ENCODE measurements at regions not wholly inside any gene's neighbourhood (a gene's known extent, or its start where the extent isn't known, plus 50 kb on each side); places are given as distances from the start of the nearest gene placed in this dataset.

DNA sequence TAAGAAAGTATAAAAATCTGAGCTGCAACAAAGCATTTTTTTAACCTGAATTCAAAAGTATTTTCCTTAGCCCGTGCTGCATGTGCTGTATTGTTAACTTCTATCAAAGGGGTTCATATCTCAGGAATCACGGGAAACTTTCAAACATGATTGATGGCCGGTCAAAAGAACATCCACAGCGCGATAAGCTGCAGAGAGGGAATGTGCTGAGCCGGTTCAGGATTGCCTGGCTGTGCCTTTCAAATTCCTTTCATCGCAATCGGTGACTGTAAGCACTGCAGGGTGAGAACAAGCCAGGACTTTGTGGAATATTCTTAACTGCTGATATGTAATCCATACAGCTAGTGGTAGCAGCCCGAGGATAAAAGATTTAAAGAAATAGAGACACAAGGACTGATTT is 210.9 kb upstream of the NOCT start:
- Mint-ChIP-seq H3K27me3 (ENCODE audit: unreplicated experiment) (peaks cover 83% of the 10 kb centered on the region), H3K36me3 (ENCODE audit: unreplicated experiment) (no peaks in the 10 kb centered on the region), H3K4me3 (ENCODE audit: unreplicated experiment) (no peak overlapping the region), H3K9me3 (ENCODE audit: unreplicated experiment) (no peaks in the 10 kb centered on the region), H3K4me1 (ENCODE audit: unreplicated experiment) (no peaks in the 10 kb centered on the region), H3K27ac (ENCODE audit: unreplicated experiment) (no peak overlapping the region)
- DNase-seq (ENCODE audit: extremely low spot score, unreplicated experiment) = no peak
- no peak for TF ChIP-seq CTCF (IDR thresholded peaks at IDR 0.05)

GRCh38 chr4:138803051-138803450 is 212.5 kb upstream of the NOCT start:
- no peaks in the 10 kb centered on the region for H3K9me3 Mint-ChIP-seq (ENCODE audit: unreplicated experiment)
- peaks cover 79% of the 10 kb centered on the region for H3K27me3 Mint-ChIP-seq (ENCODE audit: unreplicated experiment)
- no peak overlapping the region for H3K27ac Mint-ChIP-seq (ENCODE audit: unreplicated experiment)
- no peaks in the 10 kb centered on the region for H3K36me3 Mint-ChIP-seq (ENCODE audit: unreplicated experiment)
- no peak overlapping the region for H3K4me3 Mint-ChIP-seq (ENCODE audit: unreplicated experiment)
- H3K4me1 Mint-ChIP-seq (ENCODE audit: unreplicated experiment) = no peaks in the 10 kb centered on the region
- TF ChIP-seq CTCF (IDR thresholded peaks at IDR 0.05) = no peak
- DNase-seq (ENCODE audit: extremely low spot score, unreplicated experiment) = no peak

- no peak overlapping the region for H3K4me3 Mint-ChIP-seq (ENCODE audit: unreplicated experiment)
- no peak for TF ChIP-seq CTCF (IDR thresholded peaks at IDR 0.05)
- H3K4me1 Mint-ChIP-seq (ENCODE audit: unreplicated experiment) = no peaks in the 10 kb centered on the region
- no peaks in the 10 kb centered on the region for H3K36me3 Mint-ChIP-seq (ENCODE audit: unreplicated experiment)
- peaks cover 73% of the 10 kb centered on the region for H3K27me3 Mint-ChIP-seq (ENCODE audit: unreplicated experiment)
- DNase-seq (ENCODE audit: extremely low spot score, unreplicated experiment) = no peak
- H3K27ac Mint-ChIP-seq (ENCODE audit: unreplicated experiment) = no peak overlapping the region
- H3K9me3 Mint-ChIP-seq (ENCODE audit: unreplicated experiment) = no peaks in the 10 kb centered on the region
These were observed 213.1 kb upstream of the NOCT start for GRCh38 chr4:138802499-138802898.

DNA sequence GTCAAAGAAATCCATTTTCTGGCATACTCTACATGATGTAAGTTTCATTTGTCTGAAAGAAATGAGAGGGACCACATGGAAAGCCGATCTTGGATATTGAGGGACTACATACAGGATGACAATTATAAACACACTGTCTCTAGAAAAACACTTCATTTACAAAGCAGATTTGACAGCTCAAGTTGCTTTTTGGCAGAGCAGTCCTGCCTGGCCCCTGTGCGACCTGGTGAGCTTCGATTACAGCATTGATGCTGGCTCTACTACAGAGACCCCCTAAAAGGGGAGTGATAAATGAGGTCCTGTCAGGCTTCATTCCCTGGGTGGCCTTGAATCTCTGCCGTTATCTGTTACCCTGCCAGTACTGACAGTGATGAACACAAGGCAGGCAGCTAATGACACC is 215.2 kb upstream of the NOCT start:
- no peaks in the 10 kb centered on the region for H3K4me1 Mint-ChIP-seq (ENCODE audit: unreplicated experiment)
- peaks cover 57% of the 10 kb centered on the region for H3K27me3 Mint-ChIP-seq (ENCODE audit: unreplicated experiment)
- no peak for TF ChIP-seq CTCF (IDR thresholded peaks at IDR 0.05)
- no peak for DNase-seq (ENCODE audit: extremely low spot score, unreplicated experiment)
- no peak overlapping the region for H3K4me3 Mint-ChIP-seq (ENCODE audit: unreplicated experiment)
- H3K27ac Mint-ChIP-seq (ENCODE audit: unreplicated experiment) = no peak overlapping the region
- no peaks in the 10 kb centered on the region for H3K36me3 Mint-ChIP-seq (ENCODE audit: unreplicated experiment)
- no peaks in the 10 kb centered on the region for H3K9me3 Mint-ChIP-seq (ENCODE audit: unreplicated experiment)

DNA sequence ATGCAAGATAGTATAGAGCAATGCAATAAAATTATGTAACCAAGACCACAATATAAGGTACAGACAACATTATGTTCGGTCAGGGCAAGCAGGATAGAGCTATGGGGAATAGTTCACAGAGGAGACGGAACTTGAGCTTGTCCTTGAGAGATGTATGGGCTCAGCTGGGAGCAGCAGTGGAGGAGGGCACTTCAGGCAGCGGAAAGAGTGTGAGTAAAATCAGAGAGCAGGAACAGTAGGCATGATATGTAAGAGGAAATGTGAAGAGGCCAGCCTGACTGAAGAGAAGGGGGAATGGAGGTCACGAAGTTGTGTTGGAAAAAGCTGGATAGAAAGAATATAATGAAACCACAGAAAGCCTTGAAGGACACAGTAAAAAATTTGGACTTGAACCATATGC is 217.2 kb upstream of the NOCT start:
- no peak for TF ChIP-seq CTCF (IDR thresholded peaks at IDR 0.05)
- Mint-ChIP-seq H3K36me3 (ENCODE audit: unreplicated experiment) (no peaks in the 10 kb centered on the region), H3K4me1 (ENCODE audit: unreplicated experiment) (no peaks in the 10 kb centered on the region), H3K27ac (ENCODE audit: unreplicated experiment) (no peak overlapping the region), H3K27me3 (ENCODE audit: unreplicated experiment) (peaks cover 36% of the 10 kb centered on the region), H3K4me3 (ENCODE audit: unreplicated experiment) (no peak overlapping the region), H3K9me3 (ENCODE audit: unreplicated experiment) (no peaks in the 10 kb centered on the region)
- no peak for DNase-seq (ENCODE audit: extremely low spot score, unreplicated experiment)
